ENCODE measurements at regions not wholly inside any gene's neighbourhood (a gene's known extent, or its start where the extent isn't known, plus 50 kb on each side); places are given as distances from the start of the nearest gene placed in this dataset.

- CTCF ChIA-PET: interaction anchor here (0.6 kb wide), 1 partner anchor 958 kb away, joined by 3 read pairs; no protein-coding TSS in a partner anchor
- H3K4me1 ChIP-seq: no peaks in the 10 kb centered on the region
- Mint-ChIP-seq H3K9me3 (ENCODE audit: unreplicated experiment) (no peaks in the 10 kb centered on the region), H3K4me3 (ENCODE audit: unreplicated experiment) (no peak overlapping the region), H3K27me3 (ENCODE audit: insufficient read depth, unreplicated experiment) (peaks cover 14% of the 10 kb centered on the region), H3K27ac (ENCODE audit: unreplicated experiment) (no peak overlapping the region), H3K36me3 (ENCODE audit: insufficient read depth, unreplicated experiment) (no peaks in the 10 kb centered on the region), H3K4me1 (ENCODE audit: low read depth, unreplicated experiment) (peaks cover 4% of the 10 kb centered on the region)
- H3K36me3 ChIP-seq (ENCODE audit: control insufficient read depth, insufficient read depth, low read length): no peaks in the 10 kb centered on the region
- POLR2A ChIA-PET: no interaction called here
- TF ChIP-seq CTCF (IDR thresholded peaks at IDR 0.05; ENCODE audit: insufficient read depth in 1 of 2, low read depth in 1 of 2, low read length in 1 of 2, severe bottlenecking in 1 of 2, unreplicated experiment in 1 of 2): no peak
- intact Hi-C loops (cut with micrococcal nuclease; ENCODE audit: unreplicated experiment): no loop called here
- DNase-seq: no peak
- no peak overlapping the region for H3K4me3 ChIP-seq (ENCODE audit: low read depth, low read length)
- H3K27me3 ChIP-seq (replicated peaks; ENCODE audit: control insufficient read depth, insufficient read depth, low read length): no peaks in the 10 kb centered on the region
- BruUV-seq (replicated peaks): no TSS peak
- H3K9me3 ChIP-seq: no peaks in the 10 kb centered on the region
Measured at GRCh38 chr10:117889664-117890063, 157.1 kb downstream of the RAB11FIP2 start.

GRCh38 chr10:117892681-117893220 lies 154.0 kb downstream of the RAB11FIP2 start:
- H3K36me3 Mint-ChIP-seq (ENCODE audit: insufficient read depth, unreplicated experiment): no peaks in the 10 kb centered on the region
- ChIA-PET POLR2A (no interaction called here), CTCF (no interaction called here)
- no peaks in the 10 kb centered on the region for H3K4me1 Mint-ChIP-seq (ENCODE audit: low read depth, unreplicated experiment)
- H3K4me3 Mint-ChIP-seq (ENCODE audit: unreplicated experiment): no peak overlapping the region
- intact Hi-C loops (cut with micrococcal nuclease; ENCODE audit: unreplicated experiment): no loop called here
- H3K27ac Mint-ChIP-seq (ENCODE audit: unreplicated experiment): no peak overlapping the region
- H3K27me3 ChIP-seq (replicated peaks; ENCODE audit: control insufficient read depth, insufficient read depth, low read length): no peaks in the 10 kb centered on the region
- no peak overlapping the region for H3K4me3 ChIP-seq (ENCODE audit: low read depth, low read length)
- TF ChIP-seq CTCF (IDR thresholded peaks at IDR 0.05; ENCODE audit: insufficient read depth in 1 of 2, low read depth in 1 of 2, low read length in 1 of 2, severe bottlenecking in 1 of 2, unreplicated experiment in 1 of 2): no peak
- H3K9me3 ChIP-seq: no peaks in the 10 kb centered on the region
- H3K36me3 ChIP-seq (ENCODE audit: control insufficient read depth, insufficient read depth, low read length): no peaks in the 10 kb centered on the region
- peaks cover 11% of the 10 kb centered on the region for H3K27me3 Mint-ChIP-seq (ENCODE audit: insufficient read depth, unreplicated experiment)
- H3K4me1 ChIP-seq: no peaks in the 10 kb centered on the region
- peaks cover 9% of the 10 kb centered on the region for H3K9me3 Mint-ChIP-seq (ENCODE audit: unreplicated experiment)
- BruUV-seq (replicated peaks): no TSS peak
- DNase-seq: no peak

DNA sequence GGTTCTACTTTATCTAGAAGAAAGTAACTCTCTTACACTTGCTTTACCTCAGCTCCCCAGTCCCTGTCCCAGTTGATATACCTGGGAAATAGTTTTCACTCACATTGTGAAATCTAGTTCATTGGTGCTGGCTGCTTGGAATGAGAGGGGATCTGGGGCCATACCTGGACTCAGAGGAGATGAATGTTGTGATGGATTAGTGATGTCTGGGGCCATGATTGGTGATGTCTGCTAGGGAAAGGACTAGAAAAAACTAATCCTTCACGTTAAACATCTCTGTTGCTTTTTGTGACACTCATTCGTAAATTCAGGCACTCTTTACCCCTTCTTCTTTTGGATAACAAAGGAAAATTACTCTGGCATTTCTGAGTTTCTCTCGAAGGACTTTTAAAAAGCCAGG lies 152.4 kb downstream of the RAB11FIP2 start:
- Mint-ChIP-seq H3K36me3 (ENCODE audit: insufficient read depth, unreplicated experiment) (no peaks in the 10 kb centered on the region), H3K4me3 (ENCODE audit: unreplicated experiment) (no peak overlapping the region), H3K27ac (ENCODE audit: unreplicated experiment) (no peak overlapping the region), H3K9me3 (ENCODE audit: unreplicated experiment) (peaks cover 9% of the 10 kb centered on the region), H3K4me1 (ENCODE audit: low read depth, unreplicated experiment) (no peaks in the 10 kb centered on the region), H3K27me3 (ENCODE audit: insufficient read depth, unreplicated experiment) (peaks cover 10% of the 10 kb centered on the region)
- no peak overlapping the region for H3K4me3 ChIP-seq (ENCODE audit: low read depth, low read length)
- no peak for DNase-seq
- no peaks in the 10 kb centered on the region for H3K36me3 ChIP-seq (ENCODE audit: control insufficient read depth, insufficient read depth, low read length)
- H3K27me3 ChIP-seq (replicated peaks; ENCODE audit: control insufficient read depth, insufficient read depth, low read length): no peaks in the 10 kb centered on the region
- no peak for TF ChIP-seq CTCF (IDR thresholded peaks at IDR 0.05; ENCODE audit: insufficient read depth in 1 of 2, low read depth in 1 of 2, low read length in 1 of 2, severe bottlenecking in 1 of 2, unreplicated experiment in 1 of 2)
- no peaks in the 10 kb centered on the region for H3K4me1 ChIP-seq
- ChIA-PET POLR2A (no interaction called here), CTCF (interaction anchor here (0.6 kb wide), 1 partner anchor 828 kb away, joined by 3 read pairs; no protein-coding TSS in a partner anchor)
- H3K9me3 ChIP-seq: no peaks in the 10 kb centered on the region
- intact Hi-C loops (cut with micrococcal nuclease; ENCODE audit: unreplicated experiment): no loop called here
- no TSS peak for BruUV-seq (replicated peaks)

Data from Caco-2 (cell line).